ENCODE measurements at regions not wholly inside any gene's neighbourhood (a gene's known extent, or its start where the extent isn't known, plus 50 kb on each side); places are given as distances from the start of the nearest gene placed in this dataset.
A peak's percentile ranks its signal among the peaks of the same experiment; 100 is the strongest.

DNA sequence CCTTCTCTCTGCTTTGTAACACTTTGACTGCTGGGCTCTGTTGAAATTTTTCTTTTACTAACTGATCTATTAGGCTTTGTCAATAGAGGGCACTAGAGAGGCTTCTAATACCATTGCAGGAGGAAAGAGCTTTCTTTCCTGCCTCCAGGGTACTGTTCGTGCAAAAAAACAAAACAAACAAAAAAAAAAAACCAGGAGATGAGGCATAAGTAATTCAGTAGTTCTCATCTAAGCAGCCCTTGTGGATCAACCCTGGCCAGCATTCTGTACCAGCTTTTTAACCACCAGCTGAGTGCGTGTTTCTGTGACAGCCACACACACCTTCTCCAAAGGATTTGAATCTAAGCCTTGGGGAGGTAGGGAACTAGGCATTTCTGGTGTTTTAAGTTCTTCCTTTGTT is 1707.6 kb upstream of the SLC10A2 start:
- ChIA-PET CTCF (interaction anchor here (0.6 to 1.2 kb wide), 8 partner anchors 15 to 1762 kb away, joined by 3 to 4 read pairs (median 3); no protein-coding TSS in a partner anchor), POLR2A (ENCODE audit: unreplicated experiment) (interaction anchor here (0.6 kb wide), 1 partner anchor 474 kb away, joined by 3 read pairs; no protein-coding TSS in a partner anchor)
- dilution Hi-C loops (cut with HindIII; ENCODE audit: low sequenced_read_pairs, unreplicated experiment) = no loop called here
- Histone ChIP-seq H3K18ac (ENCODE audit: low read depth, low read length) (no peak overlapping the region), H2BK120ac (ENCODE audit: low read depth, low read length) (no peak overlapping the region), H2AK9ac (replicated peaks; ENCODE audit: low read depth, low read length, poor library complexity) (no peak overlapping the region), H4K20me1 (ENCODE audit: insufficient read depth, low read length) (no peaks in the 10 kb centered on the region), H3K9ac (ENCODE audit: low read depth, low read length) (no peak overlapping the region), H2AFZ (replicated peaks; ENCODE audit: low read length, poor library complexity) (no peak overlapping the region), H3K27me3 (ENCODE audit: control insufficient read depth, insufficient read depth, low read length) (no peaks in the 10 kb centered on the region), H3K79me1 (ENCODE audit: low read depth in 1 of 2, low read length in 2 of 2) (no peaks in the 10 kb centered on the region), H3K4me2 (ENCODE audit: low read depth, low read length) (no peak overlapping the region), H4K8ac (ENCODE audit: low read depth in 2 of 2, low read length in 2 of 2) (no peak overlapping the region), H3K14ac (replicated peaks; ENCODE audit: low read depth, low read length) (no peak overlapping the region), H2BK5ac (ENCODE audit: low read depth, low read length, poor library complexity, severe bottlenecking) (no peak overlapping the region), H3K4ac (ENCODE audit: low read depth, low read length) (no peak overlapping the region), H3K27ac (ENCODE audit: insufficient read depth, low read length) (no peak overlapping the region), H3K9me3 (ENCODE audit: control insufficient read depth, insufficient read depth, low read length) (no peaks in the 10 kb centered on the region), H4K5ac (ENCODE audit: low read depth, low read length) (no peak overlapping the region), H3K56ac (ENCODE audit: extremely low read depth, insufficient read depth, low read length) (no peak overlapping the region), H3K4me1 (ENCODE audit: control insufficient read depth, insufficient read depth, low read length) (no peaks in the 10 kb centered on the region), H3K36me3 (ENCODE audit: control insufficient read depth, insufficient read depth, low read length) (no peaks in the 10 kb centered on the region), H3K9me1 (ENCODE audit: insufficient read depth, low read length) (no peaks in the 10 kb centered on the region), H3K23ac (ENCODE audit: low read depth, low read length) (no peak overlapping the region), H4K91ac (ENCODE audit: insufficient read depth, low read depth, low read length) (no peak overlapping the region), H2BK20ac (ENCODE audit: low read depth, low read length) (no peak overlapping the region), H2BK15ac (ENCODE audit: low read depth, low read length) (no peak overlapping the region), H2AK5ac (ENCODE audit: low read depth, low read length) (no peak overlapping the region), H3K4me3 (ENCODE audit: insufficient read depth, low read depth, low read length) (no peak overlapping the region)
- TF ChIP-seq RCOR1 (IDR thresholded peaks at IDR 0.05; ENCODE audit: insufficient replicate concordance, low read length) (no peak), RFX5 (IDR thresholded peaks at IDR 0.05; ENCODE audit: low read depth, low read length) (no peak), MAZ (IDR thresholded peaks at IDR 0.05; ENCODE audit: borderline replicate concordance, low read depth, low read length) (no peak), MAFK (IDR thresholded peaks at IDR 0.05; ENCODE audit: low read depth, low read length) (no peak), CTCF (conservative IDR thresholded peaks at IDR 0.05; ENCODE audit: low read depth, low read length) (peak; percentile 63), BHLHE40 (IDR thresholded peaks at IDR 0.05; ENCODE audit: low read depth, low read length) (no peak), SMC3 (IDR thresholded peaks at IDR 0.05; ENCODE audit: low read depth, low read length) (peak; percentile 49), RAD21 (IDR thresholded peaks at IDR 0.05; ENCODE audit: low read length) (peak; percentile 64), CHD1 (IDR thresholded peaks at IDR 0.05; ENCODE audit: low read depth, low read length) (no peak), MXI1 (IDR thresholded peaks at IDR 0.05; ENCODE audit: borderline replicate concordance, low read depth, low read length) (no peak), CEBPB (IDR thresholded peaks at IDR 0.05; ENCODE audit: low read depth, low read length) (no peak), POLR2A (IDR thresholded peaks at IDR 0.05; ENCODE audit: low read depth, low read length) (no peak), NFE2L2 (IDR thresholded peaks at IDR 0.05; ENCODE audit: low read depth, low read length) (no peak)
- TF ChIP-seq, protein P1, sequence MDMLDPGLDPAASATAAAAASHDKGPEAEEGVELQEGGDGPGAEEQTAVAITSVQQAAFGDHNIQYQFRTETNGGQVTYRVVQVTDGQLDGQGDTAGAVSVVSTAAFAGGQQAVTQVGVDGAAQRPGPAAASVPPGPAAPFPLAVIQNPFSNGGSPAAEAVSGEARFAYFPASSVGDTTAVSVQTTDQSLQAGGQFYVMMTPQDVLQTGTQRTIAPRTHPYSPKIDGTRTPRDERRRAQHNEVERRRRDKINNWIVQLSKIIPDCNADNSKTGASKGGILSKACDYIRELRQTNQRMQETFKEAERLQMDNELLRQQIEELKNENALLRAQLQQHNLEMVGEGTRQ (IDR thresholded peaks at IDR 0.05; ENCODE audit: low read depth, low read length) = no peak
- TF ChIP-seq, protein P2, sequence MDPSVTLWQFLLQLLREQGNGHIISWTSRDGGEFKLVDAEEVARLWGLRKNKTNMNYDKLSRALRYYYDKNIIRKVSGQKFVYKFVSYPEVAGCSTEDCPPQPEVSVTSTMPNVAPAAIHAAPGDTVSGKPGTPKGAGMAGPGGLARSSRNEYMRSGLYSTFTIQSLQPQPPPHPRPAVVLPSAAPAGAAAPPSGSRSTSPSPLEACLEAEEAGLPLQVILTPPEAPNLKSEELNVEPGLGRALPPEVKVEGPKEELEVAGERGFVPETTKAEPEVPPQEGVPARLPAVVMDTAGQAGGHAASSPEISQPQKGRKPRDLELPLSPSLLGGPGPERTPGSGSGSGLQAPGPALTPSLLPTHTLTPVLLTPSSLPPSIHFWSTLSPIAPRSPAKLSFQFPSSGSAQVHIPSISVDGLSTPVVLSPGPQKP (IDR thresholded peaks at IDR 0.05; ENCODE audit: borderline replicate concordance, low read depth, low read length) = no peak
- intact Hi-C loops (cut with micrococcal nuclease) = loop anchor here (1.0 to 5.0 kb wide), 5 partner anchors 201 to 1759 kb away; no protein-coding TSS in a partner anchor
- DNase-seq = peak; percentile 54
- BruUV-seq (replicated peaks) = no TSS peak
- in situ Hi-C loops (cut with MboI; ENCODE audit: low sequenced_read_pairs) = loop anchor here (10.0 kb wide), 1 partner anchor 1761 kb away; the partner anchor contains the start of gene EFNB2
- WGBS, 2 experiments (ENCODE audit: extremely low coverage in 2 of 2, insufficient read length in 1 of 2) = no CpG with 5 or more reads among the region's 2 CpGs
- peak; percentile 80; the same call in 1 of the 2 replicates for ATAC-seq (ENCODE audit: low read depth)

All from IMR-90 (cell line).